ENCODE measurements at regions not wholly inside any gene's neighbourhood (a gene's known extent, or its start where the extent isn't known, plus 50 kb on each side); places are given as distances from the start of the nearest gene placed in this dataset.

DNA sequence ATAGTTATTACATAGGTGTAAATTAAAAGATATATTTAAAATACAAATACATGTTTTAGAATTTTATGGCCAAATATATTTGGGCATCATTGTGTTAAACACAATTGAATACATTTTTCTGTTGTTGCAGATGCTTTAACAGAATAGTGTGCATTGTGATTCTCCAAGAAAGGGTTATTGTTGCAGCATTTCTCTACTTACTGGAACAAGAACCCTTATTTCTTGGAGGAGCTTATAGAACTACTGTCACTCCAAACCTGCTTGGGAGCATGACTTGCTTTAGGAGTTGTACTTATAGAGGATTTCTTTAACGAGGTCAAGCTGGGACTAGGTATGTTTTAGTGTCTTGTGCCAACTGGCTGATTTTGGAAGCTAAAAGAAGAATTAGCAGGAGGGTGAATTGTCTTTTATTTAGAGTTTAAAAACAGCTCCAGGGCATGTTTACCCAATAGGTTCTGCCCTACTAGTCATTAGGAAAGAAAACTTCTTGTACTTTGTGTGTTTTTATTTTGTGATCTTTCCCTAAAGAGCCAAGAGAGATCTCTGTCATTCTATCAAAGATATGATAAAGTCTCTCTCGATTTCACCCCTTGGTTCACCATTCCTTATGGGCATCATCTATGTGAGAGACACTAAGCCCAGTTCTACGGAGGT, 279.8 kb upstream of the SALL1 start:
- no peak for DNase-seq (ENCODE audit: low spot score)

DNA sequence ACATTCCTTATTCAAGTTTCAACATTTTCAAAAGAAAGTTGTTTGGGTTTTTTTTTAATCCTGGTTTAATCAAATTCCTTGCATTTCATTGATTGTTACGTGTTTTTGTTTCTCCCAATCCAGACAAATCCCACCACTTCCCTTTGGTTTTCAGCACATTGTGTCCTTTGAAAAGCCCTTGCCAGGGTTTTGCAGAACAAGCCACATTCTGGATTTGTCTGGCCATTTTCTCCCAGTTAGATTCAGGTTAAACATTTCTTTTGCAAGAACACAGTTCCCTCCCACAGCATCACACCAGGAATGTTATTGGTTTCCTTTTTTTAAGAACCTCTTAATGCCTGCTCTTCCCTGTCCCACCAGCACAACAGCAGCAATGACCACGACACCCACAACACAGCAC, 278.0 kb upstream of the SALL1 start:
- no peak for DNase-seq (ENCODE audit: low spot score)

DNA sequence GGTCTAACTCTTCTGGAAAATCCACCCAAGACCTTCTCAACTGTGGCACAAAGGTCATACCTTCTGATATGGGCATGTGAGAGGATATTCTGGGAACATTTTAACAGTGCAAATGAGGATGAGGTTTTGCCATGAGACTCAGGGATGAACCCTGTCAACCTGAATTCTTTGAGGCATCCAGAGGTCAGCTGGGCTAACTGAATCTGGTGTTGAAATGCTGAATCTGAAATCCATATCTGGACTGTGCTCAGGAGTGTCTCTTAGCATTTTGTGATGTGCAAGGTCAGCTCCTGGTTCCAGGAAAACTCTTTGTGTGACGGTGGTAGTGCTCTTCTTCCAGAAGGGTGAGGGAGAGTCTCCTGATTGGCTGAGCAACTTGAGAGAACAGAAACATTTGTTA, 276.0 kb upstream of the SALL1 start:
- DNase-seq (ENCODE audit: low spot score) = no peak

DNA sequence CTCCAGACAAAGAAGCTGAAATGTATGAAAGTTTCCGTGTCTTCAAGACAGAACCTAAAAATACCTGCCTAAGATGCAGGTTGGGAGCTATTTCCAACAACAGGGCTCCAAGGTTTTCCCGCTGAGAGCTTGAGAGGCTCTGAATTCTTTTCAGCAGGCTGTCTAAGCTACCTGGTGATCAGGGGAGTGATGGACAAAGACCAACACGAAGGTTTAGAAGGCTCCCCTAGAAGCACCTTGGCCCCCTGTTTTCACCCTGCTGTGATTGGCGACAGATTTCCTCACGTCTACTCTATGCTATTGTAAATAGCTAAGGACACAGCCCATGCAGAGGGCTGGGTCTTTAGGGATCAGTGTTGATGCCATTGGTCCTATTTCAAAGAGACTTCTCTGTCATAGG, 275.2 kb upstream of the SALL1 start:
- no peak for DNase-seq (ENCODE audit: low spot score)

DNA sequence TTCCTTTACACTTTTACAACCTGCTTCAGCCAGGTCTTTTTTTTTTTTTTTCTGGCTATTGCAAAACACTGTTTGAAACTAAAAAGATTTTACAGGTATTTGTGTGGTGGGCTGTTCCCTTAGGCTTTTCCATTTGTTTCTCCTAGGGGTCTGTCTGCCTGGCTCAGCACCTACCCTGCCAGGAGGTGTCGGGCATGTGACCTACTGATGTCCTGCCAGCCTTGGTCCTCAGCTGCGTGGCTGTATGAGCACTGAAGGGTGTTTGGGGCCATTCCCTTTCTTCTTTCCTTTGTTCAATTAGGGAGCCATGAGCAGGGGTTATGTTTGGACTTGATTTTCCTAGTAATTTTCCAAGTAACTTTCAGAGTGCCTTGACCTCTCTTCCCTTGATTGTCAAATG, 269.2 kb upstream of the SALL1 start:
- DNase-seq (ENCODE audit: low spot score) = no peak

DNA sequence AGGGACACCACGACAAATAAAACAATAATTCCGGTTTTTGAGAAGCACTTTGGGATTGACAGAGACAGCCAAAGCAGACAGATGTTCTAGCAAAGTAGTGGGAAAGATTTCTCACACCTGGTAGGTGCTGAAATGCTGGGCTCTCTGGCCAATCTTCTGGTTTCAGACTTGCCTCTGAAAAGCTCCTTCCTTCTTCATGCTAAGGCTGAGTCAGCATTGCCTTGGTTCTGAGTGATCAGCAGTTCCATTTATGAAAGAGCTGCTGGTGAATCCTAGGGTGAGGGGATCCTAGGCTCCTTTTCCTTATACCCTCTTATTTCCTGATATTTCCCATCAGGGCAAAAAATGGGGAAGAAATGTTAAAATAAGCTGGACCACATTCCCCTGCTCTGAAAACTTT, 268.7 kb upstream of the SALL1 start:
- DNase-seq (ENCODE audit: low spot score) = no peak

DNA sequence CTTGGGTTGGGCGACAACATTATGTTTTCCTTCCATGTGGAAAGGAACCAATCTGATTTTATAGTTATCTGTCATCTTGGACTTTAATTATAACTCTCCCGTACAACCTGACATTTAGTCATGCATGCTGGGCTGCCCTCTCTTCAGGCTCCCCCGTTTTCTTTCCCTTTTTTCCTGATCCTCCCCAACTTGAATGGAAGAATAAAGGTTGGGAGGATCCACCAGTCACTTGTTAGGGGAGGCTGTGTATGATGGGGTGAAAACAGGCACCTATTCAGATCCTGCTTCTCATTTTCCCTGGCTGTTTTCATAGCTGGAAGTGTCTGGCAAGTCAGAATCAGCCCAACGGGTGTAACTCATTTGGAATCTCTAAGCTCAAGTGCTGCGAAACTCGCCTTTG, 267.2 kb upstream of the SALL1 start:
- DNase-seq (ENCODE audit: low spot score) = no peak

DNA sequence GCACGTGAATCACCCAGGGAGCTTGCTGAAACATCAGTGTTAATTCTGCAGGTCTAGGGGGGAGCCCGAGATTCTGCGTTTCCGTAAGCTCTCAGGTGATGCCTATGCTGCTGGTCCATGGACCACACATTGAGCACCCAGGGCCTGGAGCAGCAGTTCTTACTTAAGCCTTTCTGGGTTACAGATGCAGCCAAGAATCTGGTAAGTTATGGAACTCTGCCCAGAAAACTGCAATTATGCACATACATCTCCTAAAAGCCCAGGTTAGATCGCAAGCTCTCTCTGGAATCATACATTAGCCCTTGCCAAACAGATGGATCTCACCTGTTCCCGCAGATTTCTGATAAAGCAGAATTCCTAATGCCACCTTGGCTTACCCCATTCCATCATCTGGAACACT, 265.9 kb upstream of the SALL1 start:
- no peak for DNase-seq (ENCODE audit: low spot score)

DNA sequence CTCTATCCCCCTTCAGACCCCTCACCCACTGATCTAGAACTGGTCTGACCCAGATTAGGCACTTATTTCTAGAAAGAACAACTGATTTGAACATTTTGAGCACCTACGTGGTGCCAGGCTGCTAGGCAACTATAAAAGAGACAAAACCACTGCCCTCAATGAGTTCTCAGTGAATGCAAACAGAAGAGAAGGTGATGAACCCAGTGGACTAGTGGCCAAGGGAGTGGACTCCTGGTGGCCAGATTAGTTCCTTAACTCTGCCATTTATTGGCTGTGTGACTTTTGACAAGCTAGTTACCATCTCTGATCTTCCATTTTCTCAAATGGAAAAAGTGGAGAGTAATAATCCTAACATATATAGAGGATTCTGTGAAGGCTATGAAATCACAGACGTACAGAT, 259.1 kb upstream of the SALL1 start:
- DNase-seq (ENCODE audit: low spot score) = no peak

DNA sequence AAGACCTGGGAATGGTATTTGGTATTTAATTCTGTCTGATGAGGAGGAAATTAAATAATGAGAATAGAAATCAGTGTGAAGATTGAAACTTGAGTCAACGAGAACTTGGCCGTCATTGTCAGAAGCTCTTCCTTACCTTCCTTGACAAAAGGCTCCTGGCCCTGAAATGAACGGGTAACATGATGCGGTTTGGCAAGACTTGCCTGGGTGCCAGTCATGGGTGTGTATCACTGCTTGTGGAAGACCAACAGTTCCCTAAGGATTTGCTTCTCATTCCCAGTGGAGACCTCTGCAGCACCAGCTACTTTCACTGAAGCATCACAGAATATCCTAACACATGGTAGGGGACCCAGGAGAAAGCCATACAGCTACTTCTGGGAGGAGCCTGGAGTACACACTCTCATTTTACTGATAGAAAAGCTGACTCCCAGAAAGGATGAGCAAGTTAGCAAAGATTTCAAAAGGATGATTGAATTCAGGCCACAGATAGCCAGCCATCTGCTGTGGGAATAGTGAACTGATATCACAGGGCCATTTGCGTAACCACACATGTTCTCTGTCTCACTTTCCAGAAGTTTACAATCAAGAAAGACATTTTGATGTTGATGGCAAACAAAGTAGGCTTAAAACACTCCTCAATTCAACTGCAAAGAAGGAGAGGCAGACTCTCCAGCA, 258.1 kb upstream of the SALL1 start:
- no peak for DNase-seq (ENCODE audit: low spot score)

DNA sequence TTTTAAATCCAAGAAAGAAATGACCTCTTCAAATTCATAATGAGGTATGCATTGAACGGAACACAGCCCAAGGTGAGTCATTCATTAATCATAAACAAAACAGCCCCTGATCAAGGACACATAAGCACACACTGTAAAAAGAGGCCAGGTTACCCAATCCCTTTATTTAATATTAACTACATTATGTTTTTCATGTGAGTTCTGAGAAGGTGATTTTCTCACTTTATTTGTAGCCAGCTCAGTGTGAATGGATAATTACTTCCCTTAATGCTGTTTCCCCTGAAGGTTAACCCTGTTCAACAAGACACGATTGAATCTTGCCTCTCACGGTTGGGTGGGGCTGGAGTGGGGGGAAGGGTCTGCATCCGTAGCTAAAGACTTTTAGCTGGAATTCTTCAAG, 257.3 kb upstream of the SALL1 start:
- DNase-seq (ENCODE audit: low spot score) = no peak

DNA sequence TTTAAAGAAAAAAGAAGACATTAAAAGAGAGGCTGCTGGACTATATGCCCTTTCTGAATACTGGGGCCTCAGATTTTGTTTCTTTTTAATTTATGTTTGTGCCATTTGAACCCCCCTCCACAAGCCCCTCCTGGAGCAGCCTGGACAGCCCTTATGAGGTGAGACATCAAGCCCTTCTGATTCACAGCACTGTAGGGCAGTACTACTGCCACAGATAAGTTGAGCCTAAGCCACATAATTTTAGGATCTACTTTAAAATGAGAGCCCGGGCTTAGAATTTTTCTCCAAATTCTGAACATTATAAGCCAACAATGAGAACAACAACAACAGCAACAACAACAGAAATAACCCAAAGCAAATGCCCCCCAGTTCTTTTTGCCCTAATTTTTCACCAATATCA, 256.9 kb upstream of the SALL1 start:
- DNase-seq (ENCODE audit: low spot score) = no peak

DNA sequence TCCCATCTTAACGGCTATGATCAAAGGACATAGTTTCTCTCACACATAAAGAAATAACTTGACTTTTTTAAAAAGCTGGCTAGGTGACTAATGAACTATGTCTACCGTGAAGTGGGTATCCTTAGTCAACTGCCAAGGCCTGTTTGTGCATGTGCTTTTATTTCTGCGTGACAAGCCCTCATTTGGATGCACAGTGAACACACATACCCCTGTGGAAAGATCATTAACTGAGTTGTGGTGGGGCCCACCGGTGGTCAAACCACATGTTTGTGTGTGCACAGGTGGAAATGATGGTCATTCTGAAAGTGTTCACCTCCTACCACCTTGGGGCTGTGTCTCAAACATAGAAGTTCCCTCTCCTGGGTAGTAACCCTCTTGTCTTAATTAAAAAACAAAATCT, 256.1 kb upstream of the SALL1 start:
- no peak for DNase-seq (ENCODE audit: low spot score)

DNA sequence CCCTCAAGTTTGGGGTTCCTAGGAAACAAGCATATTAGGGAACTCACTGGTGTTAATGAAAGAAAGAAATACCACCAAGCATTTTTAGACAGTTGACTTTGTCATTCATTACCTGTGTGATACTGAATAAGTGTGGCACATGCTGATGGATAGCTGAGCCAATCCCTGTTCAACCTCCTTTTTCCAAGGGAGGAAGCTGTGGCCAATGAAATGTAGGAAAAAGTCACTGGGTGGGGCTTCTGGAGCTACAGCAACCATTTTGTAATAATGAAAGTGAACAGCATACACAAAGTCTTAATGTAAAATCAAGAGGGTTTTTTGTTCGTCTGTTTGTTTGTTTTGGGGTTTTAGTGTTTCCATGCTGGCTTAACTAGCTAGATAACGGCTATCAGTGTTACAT, 254.3 kb upstream of the SALL1 start:
- no peak for DNase-seq (ENCODE audit: low spot score)

DNA sequence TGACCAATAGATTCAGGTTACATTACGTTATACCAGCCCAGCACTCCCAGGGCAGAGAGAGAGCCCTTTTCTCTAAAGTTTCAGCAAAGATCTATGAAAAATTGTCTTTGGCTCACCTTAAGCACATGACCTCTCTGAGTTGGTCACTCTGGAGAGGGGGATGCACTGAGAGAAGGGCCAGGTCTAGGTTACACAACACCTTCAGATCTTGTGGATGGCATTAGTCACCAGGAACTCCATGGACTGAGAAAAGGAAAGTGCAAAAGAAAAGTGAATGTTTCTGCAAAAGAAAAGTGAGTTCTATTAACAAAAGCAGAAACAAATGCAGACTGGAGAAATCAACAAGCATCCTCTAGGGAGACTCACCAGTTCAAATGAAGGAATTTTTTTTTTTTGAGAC, 253.3 kb upstream of the SALL1 start:
- no peak for DNase-seq (ENCODE audit: low spot score)

DNA sequence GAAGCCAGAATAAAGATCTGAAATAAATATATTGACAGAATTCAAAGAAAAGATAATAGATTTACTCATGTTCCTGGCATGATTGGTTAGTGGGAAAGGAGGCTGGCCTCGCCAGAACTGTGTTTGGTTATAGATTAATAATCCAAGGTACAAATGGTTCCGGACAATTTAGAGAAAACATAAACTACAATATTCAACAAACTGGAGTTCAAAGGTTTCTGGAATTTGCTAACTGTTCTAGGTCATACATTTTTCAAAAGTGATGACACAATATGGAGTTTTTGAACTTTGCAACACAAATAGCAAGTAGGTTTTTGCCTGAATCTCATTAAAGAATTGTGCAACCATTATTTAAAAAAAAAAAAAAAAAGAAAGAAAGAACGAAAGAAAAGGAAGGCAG, 251.7 kb upstream of the SALL1 start:
- no peak for DNase-seq (ENCODE audit: low spot score)

DNA sequence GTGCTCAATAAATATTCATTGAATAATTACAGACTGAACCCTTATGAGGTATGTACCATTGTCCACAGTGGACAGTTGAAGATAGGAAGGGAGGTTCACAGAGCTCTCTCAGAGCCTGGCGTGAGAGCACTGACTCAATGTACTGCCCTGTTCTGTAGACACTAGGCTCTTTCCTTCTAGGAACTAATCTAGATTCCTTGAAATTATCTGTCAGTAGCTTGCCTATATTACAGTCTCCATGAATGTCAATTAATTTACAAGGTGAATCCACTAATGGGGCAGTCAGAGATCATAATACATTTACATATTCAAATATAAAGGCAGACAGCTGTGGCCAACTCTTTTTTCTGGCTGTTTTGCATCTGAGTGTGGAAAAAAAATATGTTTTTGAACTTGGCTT, 251.2 kb upstream of the SALL1 start:
- DNase-seq (ENCODE audit: low spot score) = no peak

DNA sequence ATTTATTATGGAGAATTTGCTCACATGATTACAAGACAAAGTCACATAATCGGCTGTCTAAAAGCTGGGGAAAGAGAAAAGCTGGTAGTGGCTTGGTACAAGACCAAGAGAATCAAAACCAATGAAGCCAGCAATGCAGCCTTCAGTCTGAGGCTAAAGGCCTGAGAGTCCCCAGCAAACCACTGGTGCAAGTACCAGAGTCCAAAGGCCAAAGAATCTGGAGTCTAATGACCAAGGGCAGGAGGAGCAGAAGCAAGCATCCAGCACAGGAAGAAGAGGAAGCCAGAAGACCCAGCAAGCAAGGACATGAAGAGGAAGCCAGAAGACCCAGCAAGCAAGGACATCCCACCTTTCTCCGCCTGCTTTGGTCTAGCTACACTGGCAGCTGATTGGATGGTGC, 250.6 kb upstream of the SALL1 start:
- DNase-seq (ENCODE audit: low spot score) = no peak

DNA sequence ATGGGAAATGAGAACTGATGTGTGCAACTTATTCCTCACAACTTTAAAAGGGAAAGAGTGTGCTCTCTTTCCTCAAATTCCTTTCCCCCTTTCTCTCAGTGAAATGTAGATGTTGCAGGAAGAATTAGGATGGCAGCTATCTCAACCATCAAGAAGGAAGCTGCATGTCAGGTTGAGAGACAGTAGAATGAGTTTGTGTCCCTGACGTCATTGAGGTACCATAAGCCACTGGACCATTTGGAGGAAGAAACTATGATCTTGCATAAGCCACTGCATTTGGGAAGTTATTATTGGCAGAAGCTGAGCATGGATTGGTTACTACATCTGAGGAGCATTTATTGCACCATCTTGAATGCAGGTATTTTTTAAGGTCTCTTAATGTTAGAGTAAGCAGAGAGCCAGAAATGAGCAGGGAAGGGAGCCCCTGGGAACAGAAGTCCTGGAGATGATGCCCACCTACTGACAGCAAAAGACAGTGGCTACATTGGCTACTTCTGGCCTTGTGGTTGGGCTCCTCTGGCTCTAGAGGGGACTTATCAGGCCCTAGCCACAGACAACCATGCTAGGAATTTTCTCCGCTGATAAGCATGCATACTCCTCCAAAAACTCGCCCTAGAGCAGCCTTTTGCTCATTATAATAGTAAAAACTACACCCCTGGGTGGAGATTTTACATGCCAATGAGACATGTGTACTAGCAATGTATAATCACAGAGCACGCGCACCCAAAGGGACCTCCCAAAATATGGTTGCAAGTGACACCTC, 249.0 kb upstream of the SALL1 start:
- DNase-seq (ENCODE audit: low spot score) = no peak

DNA sequence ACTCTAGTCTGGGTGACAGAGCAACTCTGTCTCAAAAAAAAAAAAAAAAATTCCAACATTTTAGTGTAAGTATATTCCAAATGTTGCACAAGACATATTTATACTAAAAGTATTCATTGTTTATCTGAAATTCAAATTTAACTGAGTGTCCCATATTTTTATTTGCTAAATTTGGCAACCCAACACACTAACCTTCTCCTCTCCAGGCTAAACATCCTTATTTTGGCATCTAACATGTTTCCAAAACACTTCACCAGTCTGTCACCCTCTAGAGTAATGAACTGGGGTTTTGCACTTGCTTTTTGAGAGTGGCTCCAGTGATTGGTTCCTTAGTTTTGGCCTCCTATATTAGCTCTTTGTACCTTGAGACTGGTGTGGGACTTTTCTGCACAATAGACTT, 243.4 kb upstream of the SALL1 start:
- no peak for DNase-seq (ENCODE audit: low spot score)

DNA sequence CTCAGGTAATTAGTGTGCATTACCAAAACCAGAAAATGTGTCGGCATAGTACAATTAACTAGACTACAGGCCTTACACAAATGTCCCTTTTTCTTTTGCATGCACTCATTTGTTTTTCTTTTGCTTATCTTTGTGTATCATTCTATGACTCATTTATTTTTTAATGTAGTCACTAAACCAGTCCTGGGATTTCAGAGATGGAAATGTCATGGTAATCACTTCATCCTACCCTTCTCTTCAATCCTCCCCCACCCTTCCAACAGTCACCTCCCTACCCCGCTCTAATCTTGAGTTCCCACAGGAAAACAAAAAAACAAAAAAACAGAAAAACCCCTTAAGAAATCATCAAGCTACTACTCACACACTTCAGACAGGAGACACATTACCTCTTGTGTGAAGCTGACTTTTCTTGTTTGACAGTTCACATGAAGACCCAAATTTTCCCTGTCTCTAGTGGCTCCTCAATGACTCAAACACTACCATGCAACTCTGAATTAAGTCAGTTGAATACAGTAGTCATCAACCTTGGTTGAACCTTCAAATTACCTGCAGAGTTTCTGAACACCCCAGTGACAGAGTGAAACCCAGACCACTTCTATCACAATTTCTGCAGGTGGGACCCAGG, 242.4 kb upstream of the SALL1 start:
- DNase-seq (ENCODE audit: low spot score) = no peak

DNA sequence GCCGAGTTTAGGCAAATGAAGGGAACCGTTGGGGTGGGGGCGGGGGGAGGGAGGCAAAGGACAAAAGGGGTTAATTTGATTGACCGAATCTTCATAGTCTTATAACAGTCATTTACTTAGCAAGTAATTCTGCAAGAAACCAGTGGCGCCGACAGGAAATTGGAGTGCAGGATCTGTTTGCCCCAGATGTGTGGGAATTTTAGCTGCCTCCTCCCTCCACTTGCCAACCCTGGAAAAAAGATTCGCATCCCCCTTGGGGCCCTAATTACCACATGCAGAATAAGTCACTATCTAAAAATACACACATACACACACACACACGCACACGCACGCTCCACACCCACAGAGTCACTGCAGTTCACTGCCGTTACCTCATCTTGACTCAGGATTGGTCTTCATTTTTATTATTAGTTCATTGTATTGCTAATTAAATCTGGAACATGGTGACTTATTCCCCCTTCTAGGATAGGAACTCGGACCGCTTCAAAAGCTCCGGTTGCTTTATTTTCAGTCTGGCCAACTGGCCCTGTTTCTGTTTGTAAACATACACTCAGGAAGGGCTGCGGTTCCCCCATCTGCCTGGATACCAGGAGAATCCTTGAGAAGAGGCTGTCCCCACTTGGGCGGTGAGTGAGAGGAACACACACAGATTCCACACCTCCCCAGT, 241.6 kb upstream of the SALL1 start:
- no peak for DNase-seq (ENCODE audit: low spot score)
